OCI-LY1 (cell line): ENCODE measurements at regions not wholly inside any gene's neighbourhood (a gene's known extent, or its start where the extent isn't known, plus 50 kb on each side); places are given as distances from the start of the nearest gene placed in this dataset.

Experiments
- H2AFZ ChIP-seq: fragments of 200-600 bp; sonication (generic), shearing (Covaris generic); 2 replicates; pipeline ENCODE4 v1.6.0; 2014; ENCODE audit warnings: antibody characterized with exemption, mild to moderate bottlenecking, low read length
- H3F3A ChIP-seq: fragments of 200-600 bp; sonication (generic), shearing (Covaris generic); 2 replicates; pipeline ENCODE4 v1.6.0; 2014; ENCODE audit warnings: mild to moderate bottlenecking, antibody characterized with exemption, low read length, moderate library complexity; ENCODE audit not compliant: insufficient read depth
- H3K27ac ChIP-seq: fragments of 200-600 bp; sonication (generic); 2 replicates; pipeline ENCODE4 v1.5.1; 2014; ENCODE audit warnings: low read length, mixed run types, mild to moderate bottlenecking, low read depth; ENCODE audit not compliant: poor library complexity, severe bottlenecking
- H3K27me3 ChIP-seq: fragments of 200-600 bp; sonication (generic); 2 replicates; pipeline ENCODE4 v1.6.0; 2014; ENCODE audit warnings: antibody characterized with exemption, mild to moderate bottlenecking, low read length, moderate library complexity; ENCODE audit not compliant: insufficient read depth
- H3K36me3 ChIP-seq: fragments of 200-600 bp; sonication (generic); 2 replicates; pipeline ENCODE4 v1.6.1; 2014; ENCODE audit warnings: mild to moderate bottlenecking, antibody characterized with exemption, low read length, moderate library complexity, mixed read lengths; ENCODE audit not compliant: insufficient read depth
- H3K4me1 ChIP-seq: fragments of 200-600 bp; sonication (generic); 2 replicates; pipeline ENCODE4 v1.5.1; 2014; ENCODE audit warnings: mild to moderate bottlenecking, low read length, moderate library complexity; ENCODE audit not compliant: insufficient read depth, severe bottlenecking
- H3K4me2 ChIP-seq: fragments of 200-600 bp; sonication (generic), shearing (Covaris generic); 2 replicates; pipeline ENCODE4 v1.6.1; 2014; ENCODE audit warnings: low read length
- H3K4me3 ChIP-seq: fragments of 200-600 bp; sonication (generic); 2 replicates; pipeline ENCODE4 v1.5.1; 2014; ENCODE audit warnings: low read length, low read depth, mild to moderate bottlenecking, mixed read lengths; ENCODE audit not compliant: poor library complexity, severe bottlenecking
- H3K79me2 ChIP-seq: fragments of 200-600 bp; shearing (Covaris generic); 2 replicates; pipeline ENCODE4 v1.6.1; 2016; ENCODE audit warnings: mixed run types, low read length, mixed read lengths; ENCODE audit not compliant: insufficient read depth
- H3K9ac ChIP-seq: fragments of 200-600 bp; sonication (generic), shearing (Covaris generic); 2 replicates; pipeline ENCODE4 v1.6.1; 2014; ENCODE audit warnings: mild to moderate bottlenecking, low read length, mixed read lengths
- H3K9me2 ChIP-seq: fragments of 200-600 bp; sonication (generic), shearing (Covaris generic); 2 replicates; pipeline ENCODE4 v1.6.1; 2014; ENCODE audit warnings: low read depth, mild to moderate bottlenecking, low read length, mixed read lengths
- H3K9me3 ChIP-seq: fragments of 200-600 bp; shearing (Covaris generic); 2 replicates; pipeline ENCODE4 v1.6.1; 2014; ENCODE audit warnings: low read length, mixed read lengths
- H4K20me1 ChIP-seq: fragments of 200-600 bp; sonication (generic), shearing (Covaris generic); 2 replicates; pipeline ENCODE4 v1.6.0; 2016; ENCODE audit warnings: mild to moderate bottlenecking, low read length; ENCODE audit not compliant: insufficient read depth
- CTCF ChIP-seq: fragments of 200-600 bp; sonication (generic), shearing (Covaris generic); IDR thresholded peaks from 2 replicates; pipeline ENCODE4 v1.5.1; 2017; ENCODE audit warnings: mild to moderate bottlenecking, antibody characterized with exemption, low read length, moderate library complexity, mixed read lengths
- EZH2 ChIP-seq: fragments of 200-600 bp; sonication (generic), shearing (Covaris generic); IDR thresholded peaks from 2 replicates; pipeline ENCODE4 v1.8.0; 2017; ENCODE audit warnings: borderline replicate concordance, mixed run types, mild to moderate bottlenecking, antibody characterized with exemption, low read length, moderate library complexity, mixed read lengths

GRCh38 chrX:13502590-13502989 is 66.8 kb upstream of the EGFL6 start:
- no peak overlapping the region for H3K4me2 ChIP-seq
- no peak for TF ChIP-seq EZH2
- TF ChIP-seq CTCF, result no peak

DNA sequence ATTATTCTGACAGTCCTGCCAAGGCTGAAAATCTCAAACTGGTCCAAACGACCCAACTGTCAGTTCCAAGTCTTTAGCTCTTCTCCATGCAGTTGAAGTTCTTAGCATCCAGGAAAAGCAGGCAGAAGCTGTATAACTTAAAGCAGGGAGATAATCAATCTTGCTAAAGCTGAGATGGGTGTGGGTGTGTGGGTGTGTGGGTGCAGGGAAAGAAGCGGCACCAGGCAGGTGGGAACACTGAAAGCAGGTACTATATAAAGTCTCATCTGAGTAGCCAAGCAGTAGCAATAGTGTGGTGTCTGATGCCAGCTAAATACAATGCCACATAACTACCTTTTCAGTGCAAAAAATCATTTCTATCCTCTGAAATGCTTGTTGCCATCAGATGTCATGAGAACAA is 69.7 kb upstream of the EGFL6 start:
- Histone ChIP-seq H3F3A (no peaks in the 10 kb centered on the region), H3K9me3 (no peaks in the 10 kb centered on the region), H2AFZ (no peak overlapping the region), H3K4me2 (no peak overlapping the region), H3K27me3 (no peaks in the 10 kb centered on the region), H3K79me2 (no peaks in the 10 kb centered on the region), H3K27ac (no peak overlapping the region), H3K36me3 (no peaks in the 10 kb centered on the region), H3K9me2 (no peaks in the 10 kb centered on the region), H3K4me3 (no peak overlapping the region), H3K9ac (no peak overlapping the region), H4K20me1 (no peaks in the 10 kb centered on the region), H3K4me1 (no peaks in the 10 kb centered on the region)
- no peak for TF ChIP-seq CTCF
- no peak for TF ChIP-seq EZH2

More at GRCh38 chrX:13502590-13502989, 66.8 kb upstream of the EGFL6 start:
- H3F3A ChIP-seq, result no peaks in the 10 kb centered on the region
- no peaks in the 10 kb centered on the region for H3K27me3 ChIP-seq
- H4K20me1 ChIP-seq, result no peaks in the 10 kb centered on the region
- H3K9me2 ChIP-seq, result no peaks in the 10 kb centered on the region
- no peak overlapping the region for H3K27ac ChIP-seq
- H3K4me3 ChIP-seq, result no peak overlapping the region
- no peaks in the 10 kb centered on the region for H3K4me1 ChIP-seq
- H2AFZ ChIP-seq, result no peak overlapping the region
- H3K79me2 ChIP-seq, result no peaks in the 10 kb centered on the region
- H3K9me3 ChIP-seq, result no peaks in the 10 kb centered on the region
- H3K9ac ChIP-seq, result no peak overlapping the region
- no peaks in the 10 kb centered on the region for H3K36me3 ChIP-seq

DNA sequence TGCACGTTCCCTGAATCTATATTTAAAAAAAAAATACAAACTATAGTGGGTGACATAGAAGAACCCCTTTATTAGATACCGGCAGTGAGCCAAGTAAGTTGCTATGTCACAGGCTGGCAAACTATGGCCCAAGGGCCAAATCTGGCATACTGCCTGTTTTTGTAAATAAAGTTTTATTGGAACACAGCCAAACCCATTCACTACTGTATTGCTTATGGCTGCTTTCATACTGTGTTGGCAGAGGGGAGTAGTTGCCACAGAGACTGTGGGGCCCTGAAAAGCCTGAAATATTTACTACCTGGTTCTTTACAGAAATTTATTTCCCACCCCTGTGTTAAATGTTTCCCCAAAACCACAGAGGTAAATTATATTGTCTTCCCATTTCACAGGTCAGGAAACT is 71.2 kb upstream of the EGFL6 start:
- Histone ChIP-seq H3K9me3 (no peaks in the 10 kb centered on the region), H3K27me3 (no peaks in the 10 kb centered on the region), H3K36me3 (no peaks in the 10 kb centered on the region), H3K4me2 (no peak overlapping the region), H3K9ac (no peak overlapping the region), H3K4me1 (no peaks in the 10 kb centered on the region), H3K4me3 (no peak overlapping the region), H3K9me2 (no peaks in the 10 kb centered on the region), H3F3A (no peaks in the 10 kb centered on the region), H4K20me1 (no peaks in the 10 kb centered on the region), H2AFZ (no peak overlapping the region), H3K27ac (no peak overlapping the region), H3K79me2 (no peaks in the 10 kb centered on the region)
- TF ChIP-seq EZH2 (no peak), CTCF (no peak)
